SK-N-MC (cell line): ENCODE measurements at regions not wholly inside any gene's neighbourhood (a gene's known extent, or its start where the extent isn't known, plus 50 kb on each side); places are given as distances from the start of the nearest gene placed in this dataset.

Experiments
- EZH2 ChIP-seq: fragments of 200-600 bp; sonication (generic); IDR thresholded peaks from one replicate; pipeline ENCODE4 v1.6.1; 2017; ENCODE audit warnings: antibody characterized with exemption
- POLR2AphosphoS5 ChIP-seq: IDR thresholded peaks from 2 replicates; pipeline ENCODE4 v1.6.1; 2012; ENCODE audit warnings: mild to moderate bottlenecking, low read depth, low read length, borderline replicate concordance

DNA sequence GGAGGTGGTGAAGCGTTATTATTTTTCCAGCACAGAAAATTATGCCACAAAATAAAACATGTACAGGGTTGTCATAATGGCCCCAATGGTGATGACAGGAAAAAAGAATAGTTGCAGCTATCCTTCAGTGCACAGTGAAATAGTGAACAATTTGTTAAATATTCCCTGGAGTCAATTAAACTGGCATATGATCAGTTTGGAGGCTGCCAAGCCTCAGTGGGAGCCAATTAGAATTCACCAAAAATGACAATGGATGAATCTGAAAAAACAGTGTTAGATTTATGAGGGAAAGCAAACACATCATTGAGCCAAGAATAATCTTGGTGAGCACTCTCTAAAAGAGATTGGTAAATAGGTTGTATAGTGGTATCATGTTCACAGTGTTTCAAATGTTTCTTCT lies 146.3 kb downstream of the OTUD1 start:
- TF ChIP-seq POLR2AphosphoS5 (no peak), EZH2 (no peak)
